GM21723 (cell line): ENCODE measurements at regions not wholly inside any gene's neighbourhood (a gene's known extent, or its start where the extent isn't known, plus 50 kb on each side); places are given as distances from the start of the nearest gene placed in this dataset.
A peak's percentile ranks its signal among the peaks of the same experiment; 100 is the strongest.
"Not testable (repeated sequence)": the region's sequence is repeated elsewhere in the genome, so short reads cannot be mapped to it uniquely, and the experiment has no call there.

Experiments used
- ATAC-seq: cut with Tn5 transposase; IDR thresholded peaks from one replicate; pipeline ENCODE4 v1.9.1; 2021; ENCODE audit warnings: mild to moderate bottlenecking, moderate library complexity; ENCODE audit not compliant: unreplicated experiment

GRCh38 chr17:31631766-31632165 lies 227.3 kb downstream of the COPRS start:
- no peak for ATAC-seq

- ATAC-seq: not testable (repeated sequence)
Observed at GRCh38 chr17:31630866-31631265, 228.2 kb downstream of the COPRS start.

GRCh38 chr17:31629696-31630470 lies 229.2 kb downstream of the COPRS start:
- no peak for ATAC-seq

GRCh38 chr17:31627960-31628359 lies 231.1 kb downstream of the COPRS start:
- ATAC-seq: no peak

GRCh38 chr17:31623990-31624389 lies 232.5 kb downstream of the RAB11FIP4 start:
- ATAC-seq: no peak

GRCh38 chr17:31622500-31622899 lies 231.0 kb downstream of the RAB11FIP4 start:
- ATAC-seq: no peak

GRCh38 chr17:31621566-31621965 lies 230.1 kb downstream of the RAB11FIP4 start:
- ATAC-seq: no peak

GRCh38 chr17:31611053-31611452 lies 219.6 kb downstream of the RAB11FIP4 start:
- not testable (repeated sequence) for ATAC-seq

GRCh38 chr17:31609996-31610910 lies 218.8 kb downstream of the RAB11FIP4 start:
- ATAC-seq: no peak

GRCh38 chr17:31609331-31609730 lies 217.9 kb downstream of the RAB11FIP4 start:
- ATAC-seq: no peak

- ATAC-seq: no peak
Observed at GRCh38 chr17:31608659-31609254, 217.3 kb downstream of the RAB11FIP4 start.

GRCh38 chr17:31605761-31606160 lies 214.3 kb downstream of the RAB11FIP4 start:
- ATAC-seq: no peak

- ATAC-seq: no peak
Observed at GRCh38 chr17:31604936-31605335, 213.5 kb downstream of the RAB11FIP4 start.

GRCh38 chr17:31600144-31600543 lies 208.7 kb downstream of the RAB11FIP4 start:
- ATAC-seq: not testable (repeated sequence)

GRCh38 chr17:31598921-31599571 lies 207.6 kb downstream of the RAB11FIP4 start:
- no peak for ATAC-seq

- ATAC-seq: no peak
Observed at GRCh38 chr17:31598399-31598782, 206.9 kb downstream of the RAB11FIP4 start.

- no peak for ATAC-seq
Observed at GRCh38 chr17:31597646-31598398, 206.3 kb downstream of the RAB11FIP4 start.

GRCh38 chr17:31596382-31597323 lies 205.2 kb downstream of the RAB11FIP4 start:
- ATAC-seq: peak; percentile 60
